ELF-1 (cell line): ENCODE measurements at regions not wholly inside any gene's neighbourhood (a gene's known extent, or its start where the extent isn't known, plus 50 kb on each side); places are given as distances from the start of the nearest gene placed in this dataset.
"Not testable (repeated sequence)": the region's sequence is repeated elsewhere in the genome, so short reads cannot be mapped to it uniquely, and the experiment has no call there.

Experiments used
- DNase-seq: peaks from one replicate; pipeline ENCODE4 v3.0.0-alpha.2; 2016; ENCODE audit warnings: low read depth, low spot score

- not testable (repeated sequence) for DNase-seq
These were observed 214.4 kb upstream of the RAI14 start for GRCh38 chr5:34441767-34442166.

GRCh38 chr5:34447424-34447823, 208.7 kb upstream of the RAI14 start:
- no peak for DNase-seq

- DNase-seq = no peak
These were observed 206.5 kb upstream of the RAI14 start for GRCh38 chr5:34449639-34450038.

GRCh38 chr5:34450338-34450737, 205.8 kb upstream of the RAI14 start:
- DNase-seq = no peak

GRCh38 chr5:34452170-34452828, 203.8 kb upstream of the RAI14 start:
- peak; percentile 47 for DNase-seq

GRCh38 chr5:34455098-34455497, 201.0 kb upstream of the RAI14 start:
- DNase-seq = no peak

- DNase-seq = no peak
These were observed 196.2 kb upstream of the RAI14 start for GRCh38 chr5:34459908-34460307.

GRCh38 chr5:34460496-34460895, 195.6 kb upstream of the RAI14 start:
- DNase-seq = no peak

- no peak for DNase-seq
These were observed 191.3 kb upstream of the RAI14 start for GRCh38 chr5:34464829-34465228.

GRCh38 chr5:34465301-34465700, 190.8 kb upstream of the RAI14 start:
- not testable (repeated sequence) for DNase-seq

- not testable (repeated sequence) for DNase-seq
These were observed 189.4 kb upstream of the RAI14 start for GRCh38 chr5:34466519-34467388.

- DNase-seq = no peak
These were observed 188.7 kb upstream of the RAI14 start for GRCh38 chr5:34467436-34467835.

GRCh38 chr5:34467984-34468383, 188.1 kb upstream of the RAI14 start:
- not testable (repeated sequence) for DNase-seq

- DNase-seq = no peak
These were observed 186.2 kb upstream of the RAI14 start for GRCh38 chr5:34469971-34470370.

- peak; percentile 52 for DNase-seq
These were observed 181.5 kb upstream of the RAI14 start for GRCh38 chr5:34474573-34475021.

GRCh38 chr5:34475249-34475966, 180.7 kb upstream of the RAI14 start:
- DNase-seq = peak; percentile 88

- DNase-seq = no peak
These were observed 179.1 kb upstream of the RAI14 start for GRCh38 chr5:34476941-34477565.

GRCh38 chr5:34480810-34481528, 175.2 kb upstream of the RAI14 start:
- DNase-seq = no peak

- DNase-seq = peak; percentile 38
These were observed 172.6 kb upstream of the RAI14 start for GRCh38 chr5:34483442-34484033.

GRCh38 chr5:34484216-34484920, 171.8 kb upstream of the RAI14 start:
- no peak for DNase-seq
